ENCODE measurements at regions not wholly inside any gene's neighbourhood (a gene's known extent, or its start where the extent isn't known, plus 50 kb on each side); places are given as distances from the start of the nearest gene placed in this dataset.

GRCh38 chr6:78583079-78583478 lies 284.3 kb upstream of the IRAK1BP1 start:
- H3K79me1 ChIP-seq (replicated peaks; ENCODE audit: low read length, poor library complexity, severe bottlenecking): no peaks in the 10 kb centered on the region
- no peak overlapping the region for H2BK120ac ChIP-seq (ENCODE audit: low read depth, low read length)
- no peak overlapping the region for H3K4me3 ChIP-seq (ENCODE audit: insufficient read depth in 1 of 2, low read depth in 1 of 2, low read length in 2 of 2)
- no peak overlapping the region for H2AK5ac ChIP-seq (ENCODE audit: low read length, severe bottlenecking)
- H3K14ac ChIP-seq (ENCODE audit: low read length in 2 of 2): no peak overlapping the region
- no peaks in the 10 kb centered on the region for H3K36me3 ChIP-seq (ENCODE audit: control insufficient read depth in 1 of 2, insufficient read depth in 2 of 2, low read depth in 1 of 2, low read length in 2 of 2)
- H4K91ac ChIP-seq (ENCODE audit: low read length): no peak overlapping the region
- no peak overlapping the region for H2BK5ac ChIP-seq (ENCODE audit: low read depth, low read length, poor library complexity, severe bottlenecking)
- DNase-seq: no peak
- H2BK12ac ChIP-seq (ENCODE audit: low read length in 2 of 2): no peak overlapping the region
- H3K18ac ChIP-seq (ENCODE audit: low read depth in 1 of 2, low read length in 2 of 2): no peak overlapping the region
- H3K4me1 ChIP-seq (ENCODE audit: control insufficient read depth, insufficient read depth, low read depth, low read length): no peaks in the 10 kb centered on the region
- no peaks in the 10 kb centered on the region for H3K9me3 ChIP-seq (ENCODE audit: control insufficient read depth, low read length)
- no peak overlapping the region for H3K4me2 ChIP-seq (ENCODE audit: low read length, poor library complexity, severe bottlenecking)
- H3K9ac ChIP-seq (ENCODE audit: low read length): no peak overlapping the region
- no peak overlapping the region for H2BK15ac ChIP-seq (ENCODE audit: low read depth, poor library complexity, severe bottlenecking)
- WGBS: 100% methylated on average over 2 of the region's 3 CpGs
- no peak overlapping the region for H3K4ac ChIP-seq (ENCODE audit: low read depth in 1 of 2, low read length in 2 of 2)
- no peaks in the 10 kb centered on the region for H3K27me3 ChIP-seq (ENCODE audit: control insufficient read depth in 1 of 2, insufficient read depth in 1 of 2, low read length in 2 of 2)
- H4K8ac ChIP-seq (ENCODE audit: low read length): no peak overlapping the region
- H2AFZ ChIP-seq (ENCODE audit: low read depth, low read length): no peak overlapping the region
- H3K27ac ChIP-seq (ENCODE audit: low read length, poor library complexity, severe bottlenecking): no peak overlapping the region
- no peak overlapping the region for H3K23ac ChIP-seq (ENCODE audit: low read length in 2 of 2)

- H3K9ac ChIP-seq (ENCODE audit: low read length): no peak overlapping the region
- H3K18ac ChIP-seq (ENCODE audit: low read depth in 1 of 2, low read length in 2 of 2): no peak overlapping the region
- H3K27ac ChIP-seq (ENCODE audit: low read length, poor library complexity, severe bottlenecking): no peak overlapping the region
- H4K8ac ChIP-seq (ENCODE audit: low read length): no peak overlapping the region
- H2AFZ ChIP-seq (ENCODE audit: low read depth, low read length): no peak overlapping the region
- no peak overlapping the region for H3K4me2 ChIP-seq (ENCODE audit: low read length, poor library complexity, severe bottlenecking)
- 100% methylated on average over 1 of the region's 1 CpG for WGBS
- H2AK5ac ChIP-seq (ENCODE audit: low read length, severe bottlenecking): no peak overlapping the region
- H2BK12ac ChIP-seq (ENCODE audit: low read length in 2 of 2): no peak overlapping the region
- no peak overlapping the region for H2BK120ac ChIP-seq (ENCODE audit: low read depth, low read length)
- no peaks in the 10 kb centered on the region for H3K27me3 ChIP-seq (ENCODE audit: control insufficient read depth in 1 of 2, insufficient read depth in 1 of 2, low read length in 2 of 2)
- DNase-seq: no peak
- no peak overlapping the region for H3K4ac ChIP-seq (ENCODE audit: low read depth in 1 of 2, low read length in 2 of 2)
- no peaks in the 10 kb centered on the region for H3K4me1 ChIP-seq (ENCODE audit: control insufficient read depth, insufficient read depth, low read depth, low read length)
- H3K23ac ChIP-seq (ENCODE audit: low read length in 2 of 2): no peak overlapping the region
- H2BK5ac ChIP-seq (ENCODE audit: low read depth, low read length, poor library complexity, severe bottlenecking): no peak overlapping the region
- H3K9me3 ChIP-seq (ENCODE audit: control insufficient read depth, low read length): no peaks in the 10 kb centered on the region
- H3K79me1 ChIP-seq (replicated peaks; ENCODE audit: low read length, poor library complexity, severe bottlenecking): no peaks in the 10 kb centered on the region
- no peak overlapping the region for H3K14ac ChIP-seq (ENCODE audit: low read length in 2 of 2)
- H2BK15ac ChIP-seq (ENCODE audit: low read depth, poor library complexity, severe bottlenecking): no peak overlapping the region
- H3K36me3 ChIP-seq (ENCODE audit: control insufficient read depth in 1 of 2, insufficient read depth in 2 of 2, low read depth in 1 of 2, low read length in 2 of 2): no peaks in the 10 kb centered on the region
- no peak overlapping the region for H3K4me3 ChIP-seq (ENCODE audit: insufficient read depth in 1 of 2, low read depth in 1 of 2, low read length in 2 of 2)
- H4K91ac ChIP-seq (ENCODE audit: low read length): no peak overlapping the region
Observed at GRCh38 chr6:78589436-78589835, 277.9 kb upstream of the IRAK1BP1 start.

GRCh38 chr6:78593898-78594667 lies 273.3 kb upstream of the IRAK1BP1 start:
- H2BK5ac ChIP-seq (ENCODE audit: low read depth, low read length, poor library complexity, severe bottlenecking): no peak overlapping the region
- H3K9me3 ChIP-seq (ENCODE audit: control insufficient read depth, low read length): no peaks in the 10 kb centered on the region
- H4K8ac ChIP-seq (ENCODE audit: low read length): no peak overlapping the region
- H2AK5ac ChIP-seq (ENCODE audit: low read length, severe bottlenecking): no peak overlapping the region
- H3K27ac ChIP-seq (ENCODE audit: low read length, poor library complexity, severe bottlenecking): no peak overlapping the region
- no peak overlapping the region for H3K4ac ChIP-seq (ENCODE audit: low read depth in 1 of 2, low read length in 2 of 2)
- H3K27me3 ChIP-seq (ENCODE audit: control insufficient read depth in 1 of 2, insufficient read depth in 1 of 2, low read length in 2 of 2): no peaks in the 10 kb centered on the region
- no peak overlapping the region for H4K91ac ChIP-seq (ENCODE audit: low read length)
- no peaks in the 10 kb centered on the region for H3K36me3 ChIP-seq (ENCODE audit: control insufficient read depth in 1 of 2, insufficient read depth in 2 of 2, low read depth in 1 of 2, low read length in 2 of 2)
- H3K4me3 ChIP-seq (ENCODE audit: insufficient read depth in 1 of 2, low read depth in 1 of 2, low read length in 2 of 2): no peak overlapping the region
- no peaks in the 10 kb centered on the region for H3K79me1 ChIP-seq (replicated peaks; ENCODE audit: low read length, poor library complexity, severe bottlenecking)
- H3K18ac ChIP-seq (ENCODE audit: low read depth in 1 of 2, low read length in 2 of 2): no peak overlapping the region
- peaks cover 2% of the 10 kb centered on the region for H3K4me1 ChIP-seq (ENCODE audit: control insufficient read depth, insufficient read depth, low read depth, low read length)
- no peak overlapping the region for H3K14ac ChIP-seq (ENCODE audit: low read length in 2 of 2)
- H2BK15ac ChIP-seq (ENCODE audit: low read depth, poor library complexity, severe bottlenecking): no peak overlapping the region
- H2BK120ac ChIP-seq (ENCODE audit: low read depth, low read length): no peak overlapping the region
- no peak overlapping the region for H2BK12ac ChIP-seq (ENCODE audit: low read length in 2 of 2)
- no peak overlapping the region for H3K4me2 ChIP-seq (ENCODE audit: low read length, poor library complexity, severe bottlenecking)
- 80% methylated on average over 2 of the region's 5 CpGs for WGBS
- no peak for DNase-seq
- H3K23ac ChIP-seq (ENCODE audit: low read length in 2 of 2): no peak overlapping the region
- H2AFZ ChIP-seq (ENCODE audit: low read depth, low read length): no peak overlapping the region
- no peak overlapping the region for H3K9ac ChIP-seq (ENCODE audit: low read length)

GRCh38 chr6:78594668-78595066 lies 272.7 kb upstream of the IRAK1BP1 start:
- H3K9me3 ChIP-seq (ENCODE audit: control insufficient read depth, low read length): no peaks in the 10 kb centered on the region
- no peaks in the 10 kb centered on the region for H3K79me1 ChIP-seq (replicated peaks; ENCODE audit: low read length, poor library complexity, severe bottlenecking)
- WGBS: no CpG with 5 or more reads among the region's 2 CpGs
- H2BK12ac ChIP-seq (ENCODE audit: low read length in 2 of 2): no peak overlapping the region
- no peak for DNase-seq
- no peak overlapping the region for H3K4ac ChIP-seq (ENCODE audit: low read depth in 1 of 2, low read length in 2 of 2)
- no peak overlapping the region for H4K91ac ChIP-seq (ENCODE audit: low read length)
- no peak overlapping the region for H2BK15ac ChIP-seq (ENCODE audit: low read depth, poor library complexity, severe bottlenecking)
- no peaks in the 10 kb centered on the region for H3K27me3 ChIP-seq (ENCODE audit: control insufficient read depth in 1 of 2, insufficient read depth in 1 of 2, low read length in 2 of 2)
- H3K4me2 ChIP-seq (ENCODE audit: low read length, poor library complexity, severe bottlenecking): no peak overlapping the region
- no peak overlapping the region for H3K18ac ChIP-seq (ENCODE audit: low read depth in 1 of 2, low read length in 2 of 2)
- H3K14ac ChIP-seq (ENCODE audit: low read length in 2 of 2): no peak overlapping the region
- no peak overlapping the region for H2AFZ ChIP-seq (ENCODE audit: low read depth, low read length)
- H2AK5ac ChIP-seq (ENCODE audit: low read length, severe bottlenecking): no peak overlapping the region
- no peak overlapping the region for H2BK5ac ChIP-seq (ENCODE audit: low read depth, low read length, poor library complexity, severe bottlenecking)
- H3K4me3 ChIP-seq (ENCODE audit: insufficient read depth in 1 of 2, low read depth in 1 of 2, low read length in 2 of 2): no peak overlapping the region
- H2BK120ac ChIP-seq (ENCODE audit: low read depth, low read length): no peak overlapping the region
- H3K9ac ChIP-seq (ENCODE audit: low read length): no peak overlapping the region
- H3K23ac ChIP-seq (ENCODE audit: low read length in 2 of 2): no peak overlapping the region
- H3K27ac ChIP-seq (ENCODE audit: low read length, poor library complexity, severe bottlenecking): no peak overlapping the region
- H4K8ac ChIP-seq (ENCODE audit: low read length): no peak overlapping the region
- no peaks in the 10 kb centered on the region for H3K36me3 ChIP-seq (ENCODE audit: control insufficient read depth in 1 of 2, insufficient read depth in 2 of 2, low read depth in 1 of 2, low read length in 2 of 2)
- peaks cover 2% of the 10 kb centered on the region for H3K4me1 ChIP-seq (ENCODE audit: control insufficient read depth, insufficient read depth, low read depth, low read length)

All from mesenchymal stem cell (in vitro differentiated cells and primary cell).